ENCODE measurements at regions not wholly inside any gene's neighbourhood (a gene's known extent, or its start where the extent isn't known, plus 50 kb on each side); places are given as distances from the start of the nearest gene placed in this dataset.

DNA sequence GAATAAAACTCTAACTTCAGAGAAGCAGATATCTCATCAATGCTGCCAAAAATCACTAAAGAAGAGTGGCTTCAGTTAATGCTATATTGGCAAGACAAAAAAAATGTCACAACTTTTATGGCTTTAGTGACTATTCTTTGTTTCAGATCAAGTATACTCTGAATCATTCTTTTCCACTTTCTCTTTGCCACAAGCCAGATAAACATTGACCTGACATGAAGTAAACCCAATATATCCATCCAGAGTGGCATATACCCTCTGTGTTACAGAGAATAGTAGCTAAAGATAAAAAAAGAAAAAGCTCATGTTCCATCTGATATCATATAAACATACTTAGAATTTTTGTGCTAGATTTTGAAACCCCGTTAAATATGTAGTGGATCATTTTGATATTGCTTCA, 206.7 kb upstream of the CNKSR2 start:
- Histone ChIP-seq H2AFZ (replicated peaks) (no peak overlapping the region), H3F3A (ENCODE audit: low read depth) (no peaks in the 10 kb centered on the region), H4K20me1 (ENCODE audit: low read depth) (no peaks in the 10 kb centered on the region), H3K9ac (no peak overlapping the region), H3K27me3 (no peaks in the 10 kb centered on the region), H3K4me2 (no peak overlapping the region), H3K9me3 (ENCODE audit: low read depth) (peaks cover 7% of the 10 kb centered on the region), H3K27ac (no peak overlapping the region), H3K4me1 (peaks cover 4% of the 10 kb centered on the region), H3K79me2 (ENCODE audit: low read depth) (no peaks in the 10 kb centered on the region), H3K36me3 (no peaks in the 10 kb centered on the region), H3K4me3 (no peak overlapping the region)
- Mint-ChIP-seq H3K4me3 (no peak overlapping the region), H3K27me3 (ENCODE audit: insufficient read depth, low read depth) (no peaks in the 10 kb centered on the region), H3K9me3 (no peaks in the 10 kb centered on the region), H3K4me1 (no peaks in the 10 kb centered on the region), H3K36me3 (no peaks in the 10 kb centered on the region), H3K27ac (no peak overlapping the region)
- TF ChIP-seq CTCF (IDR thresholded peaks at IDR 0.05), result no peak
- no peak for TF ChIP-seq EZH2 (IDR thresholded peaks at IDR 0.05)
- no peak for TF ChIP-seq EZH2phosphoT487 (IDR thresholded peaks at IDR 0.05)
- DNase-seq (ENCODE audit: low spot score), result no peak

GRCh38 chrX:21168401-21169160, 205.6 kb upstream of the CNKSR2 start:
- Histone ChIP-seq H3K36me3 (no peaks in the 10 kb centered on the region), H3K9ac (no peak overlapping the region), H2AFZ (replicated peaks) (no peak overlapping the region), H3K9me3 (ENCODE audit: low read depth) (peaks cover 7% of the 10 kb centered on the region), H3K4me1 (peaks cover 4% of the 10 kb centered on the region), H3F3A (ENCODE audit: low read depth) (no peaks in the 10 kb centered on the region), H3K27ac (no peak overlapping the region), H4K20me1 (ENCODE audit: low read depth) (no peaks in the 10 kb centered on the region), H3K4me2 (no peak overlapping the region), H3K79me2 (ENCODE audit: low read depth) (no peaks in the 10 kb centered on the region), H3K27me3 (no peaks in the 10 kb centered on the region), H3K4me3 (no peak overlapping the region)
- TF ChIP-seq EZH2phosphoT487 (IDR thresholded peaks at IDR 0.05) (no peak), EZH2 (IDR thresholded peaks at IDR 0.05) (no peak)
- no peak overlapping the region for H3K4me3 Mint-ChIP-seq
- no peaks in the 10 kb centered on the region for H3K4me1 Mint-ChIP-seq
- H3K9me3 Mint-ChIP-seq, result no peaks in the 10 kb centered on the region
- no peaks in the 10 kb centered on the region for H3K27me3 Mint-ChIP-seq (ENCODE audit: insufficient read depth, low read depth)
- no peak for DNase-seq (ENCODE audit: low spot score)
- no peak overlapping the region for H3K27ac Mint-ChIP-seq
- no peaks in the 10 kb centered on the region for H3K36me3 Mint-ChIP-seq

DNA sequence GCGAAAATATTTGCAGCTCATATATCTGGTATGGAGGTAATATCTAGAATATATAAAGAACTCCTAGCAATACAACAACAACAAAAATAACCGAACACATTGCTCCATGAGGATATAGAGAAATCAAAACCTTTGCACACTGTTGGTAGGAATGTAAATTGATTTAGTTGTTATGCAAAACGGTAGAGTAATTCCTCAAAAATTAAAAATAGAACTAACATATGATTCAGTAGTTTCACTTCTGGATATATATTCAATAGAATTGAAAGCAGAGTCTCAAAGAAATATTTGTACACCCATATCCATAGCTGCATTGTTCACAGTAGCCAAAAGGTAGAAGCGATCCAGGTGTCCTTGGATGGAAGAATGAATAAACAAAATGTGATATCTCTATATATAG, 203.0 kb upstream of the CNKSR2 start:
- H3K9me3 Mint-ChIP-seq, result no peaks in the 10 kb centered on the region
- H3K36me3 ChIP-seq, result no peaks in the 10 kb centered on the region
- H3K27me3 ChIP-seq, result no peaks in the 10 kb centered on the region
- no peaks in the 10 kb centered on the region for H3K27me3 Mint-ChIP-seq (ENCODE audit: insufficient read depth, low read depth)
- no peak overlapping the region for H3K4me2 ChIP-seq
- H3K79me2 ChIP-seq (ENCODE audit: low read depth), result no peaks in the 10 kb centered on the region
- no peak for DNase-seq (ENCODE audit: low spot score)
- H3K9me3 ChIP-seq (ENCODE audit: low read depth), result peaks cover 3% of the 10 kb centered on the region
- H3F3A ChIP-seq (ENCODE audit: low read depth), result no peaks in the 10 kb centered on the region
- H3K27ac Mint-ChIP-seq, result no peak overlapping the region
- no peak overlapping the region for H2AFZ ChIP-seq (replicated peaks)
- H4K20me1 ChIP-seq (ENCODE audit: low read depth), result no peaks in the 10 kb centered on the region
- no peak overlapping the region for H3K4me3 Mint-ChIP-seq
- H3K4me1 ChIP-seq, result peaks cover 4% of the 10 kb centered on the region
- H3K4me1 Mint-ChIP-seq, result no peaks in the 10 kb centered on the region
- TF ChIP-seq CTCF (IDR thresholded peaks at IDR 0.05), result no peak
- TF ChIP-seq EZH2phosphoT487 (IDR thresholded peaks at IDR 0.05), result no peak
- no peak for TF ChIP-seq EZH2 (IDR thresholded peaks at IDR 0.05)
- no peak overlapping the region for H3K4me3 ChIP-seq
- H3K36me3 Mint-ChIP-seq, result no peaks in the 10 kb centered on the region
- H3K9ac ChIP-seq, result no peak overlapping the region
- H3K27ac ChIP-seq, result no peak overlapping the region

- Histone ChIP-seq H3F3A (ENCODE audit: low read depth) (no peaks in the 10 kb centered on the region), H3K4me1 (no peaks in the 10 kb centered on the region), H3K27ac (no peak overlapping the region), H2AFZ (replicated peaks) (no peak overlapping the region), H4K20me1 (ENCODE audit: low read depth) (no peaks in the 10 kb centered on the region), H3K9me3 (ENCODE audit: low read depth) (peaks cover 3% of the 10 kb centered on the region), H3K4me3 (no peak overlapping the region), H3K79me2 (ENCODE audit: low read depth) (no peaks in the 10 kb centered on the region), H3K4me2 (no peak overlapping the region), H3K27me3 (no peaks in the 10 kb centered on the region), H3K9ac (no peak overlapping the region), H3K36me3 (no peaks in the 10 kb centered on the region)
- Mint-ChIP-seq H3K27ac (no peak overlapping the region), H3K4me3 (no peak overlapping the region), H3K4me1 (peaks cover 3% of the 10 kb centered on the region), H3K36me3 (no peaks in the 10 kb centered on the region), H3K27me3 (ENCODE audit: insufficient read depth, low read depth) (no peaks in the 10 kb centered on the region), H3K9me3 (no peaks in the 10 kb centered on the region)
- DNase-seq (ENCODE audit: low spot score), result no peak
- TF ChIP-seq CTCF (IDR thresholded peaks at IDR 0.05) (no peak), EZH2phosphoT487 (IDR thresholded peaks at IDR 0.05) (no peak)
These were observed 199.8 kb upstream of the CNKSR2 start for GRCh38 chrX:21174439-21174838.
